ENCODE measurements at regions not wholly inside any gene's neighbourhood (a gene's known extent, or its start where the extent isn't known, plus 50 kb on each side); places are given as distances from the start of the nearest gene placed in this dataset.

- H3K4me3 ChIP-seq (ENCODE audit: low read depth, low read length), result no peak overlapping the region
- DNase-seq (ENCODE audit: low read depth), result no peak
- no peak for TF ChIP-seq CTCF (IDR thresholded peaks at IDR 0.05; ENCODE audit: low read depth, low read length, missing control alignments)
Measured at GRCh38 chr5:158637039-158637438, 462.7 kb downstream of the EBF1 start.

DNA sequence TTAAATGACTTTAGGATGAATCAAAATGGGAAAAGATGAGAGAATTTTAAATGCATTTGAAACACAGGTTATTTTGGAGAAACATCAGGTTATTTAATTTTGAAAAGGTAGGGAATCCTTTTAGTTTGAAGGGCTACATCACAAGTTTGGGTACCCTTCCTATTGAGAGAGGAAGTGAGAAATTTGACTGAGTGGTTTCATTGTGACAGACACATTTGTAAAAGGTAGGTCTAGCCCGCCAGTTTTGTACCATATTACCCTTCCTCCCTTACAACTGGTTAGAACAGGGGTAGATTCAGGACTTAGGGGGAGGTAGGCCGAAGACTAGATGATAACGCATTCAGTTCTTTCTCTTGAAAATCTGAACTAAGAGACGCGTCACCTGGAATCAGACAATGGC lies 464.2 kb downstream of the EBF1 start:
- TF ChIP-seq CTCF (IDR thresholded peaks at IDR 0.05; ENCODE audit: low read depth, low read length, missing control alignments), result no peak
- H3K4me3 ChIP-seq (ENCODE audit: low read depth, low read length), result no peak overlapping the region
- no peak for DNase-seq (ENCODE audit: low read depth)

DNA sequence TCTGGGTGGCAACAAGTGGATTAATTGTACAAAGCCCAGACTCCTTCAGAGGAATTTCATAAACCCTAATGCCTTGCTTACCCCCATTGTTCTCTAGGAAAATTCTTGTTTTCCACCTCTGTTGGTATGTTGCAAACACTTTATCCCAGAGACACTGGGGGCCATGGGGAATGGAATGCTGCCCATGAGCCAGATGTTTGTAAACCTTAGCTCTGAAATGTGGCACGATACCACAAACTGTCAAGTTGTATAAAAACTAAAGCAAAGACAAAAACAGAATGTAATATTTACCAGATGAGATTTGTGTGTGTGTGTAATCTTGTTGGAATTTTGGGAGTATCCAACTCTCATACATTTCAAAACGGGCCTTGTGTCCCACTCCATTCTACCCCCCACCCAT lies 465.0 kb downstream of the EBF1 start:
- DNase-seq (ENCODE audit: low read depth), result no peak
- TF ChIP-seq CTCF (IDR thresholded peaks at IDR 0.05; ENCODE audit: low read depth, low read length, missing control alignments), result no peak
- H3K4me3 ChIP-seq (ENCODE audit: low read depth, low read length), result no peak overlapping the region

DNA sequence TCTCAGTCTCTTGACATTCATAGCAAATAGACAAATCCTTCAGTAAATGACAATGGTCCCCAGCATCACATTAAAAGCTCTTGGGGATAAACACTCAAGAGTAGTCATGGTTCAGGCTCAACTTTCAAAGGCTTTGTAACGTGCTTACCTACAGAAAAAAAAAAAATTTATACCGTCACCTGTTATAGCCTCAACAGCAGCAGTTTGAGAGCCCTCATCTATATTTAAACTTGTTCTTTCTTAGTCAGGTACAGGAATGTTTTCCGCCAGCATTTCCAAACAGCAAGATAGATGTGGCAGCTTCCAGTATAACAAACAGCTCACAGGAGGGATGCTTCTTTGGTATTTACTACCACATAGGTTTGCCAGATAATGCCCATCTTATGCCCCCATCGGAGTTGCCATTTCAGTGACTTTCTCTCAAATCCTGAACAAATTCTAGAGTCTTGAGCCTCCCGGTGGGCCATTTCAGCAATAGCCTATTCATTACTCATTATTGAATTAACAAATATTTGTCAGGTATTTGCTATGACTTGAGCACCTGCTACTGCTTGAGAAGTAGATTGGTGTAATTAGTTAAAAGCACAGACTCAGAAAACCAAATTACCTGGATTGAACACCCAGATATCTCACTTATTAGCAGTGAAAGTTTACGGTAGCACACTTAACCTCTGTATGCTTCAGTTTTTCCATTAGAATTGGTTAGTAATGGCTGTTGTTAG lies 470.0 kb downstream of the EBF1 start:
- DNase-seq (ENCODE audit: low read depth), result no peak
- TF ChIP-seq CTCF (IDR thresholded peaks at IDR 0.05; ENCODE audit: low read depth, low read length, missing control alignments), result no peak
- no peak overlapping the region for H3K4me3 ChIP-seq (ENCODE audit: low read depth, low read length)

GRCh38 chr5:158626718-158627117 lies 473.0 kb downstream of the EBF1 start:
- no peak overlapping the region for H3K4me3 ChIP-seq (ENCODE audit: low read depth, low read length)
- no peak for DNase-seq (ENCODE audit: low read depth)
- TF ChIP-seq CTCF (IDR thresholded peaks at IDR 0.05; ENCODE audit: low read depth, low read length, missing control alignments), result no peak

DNA sequence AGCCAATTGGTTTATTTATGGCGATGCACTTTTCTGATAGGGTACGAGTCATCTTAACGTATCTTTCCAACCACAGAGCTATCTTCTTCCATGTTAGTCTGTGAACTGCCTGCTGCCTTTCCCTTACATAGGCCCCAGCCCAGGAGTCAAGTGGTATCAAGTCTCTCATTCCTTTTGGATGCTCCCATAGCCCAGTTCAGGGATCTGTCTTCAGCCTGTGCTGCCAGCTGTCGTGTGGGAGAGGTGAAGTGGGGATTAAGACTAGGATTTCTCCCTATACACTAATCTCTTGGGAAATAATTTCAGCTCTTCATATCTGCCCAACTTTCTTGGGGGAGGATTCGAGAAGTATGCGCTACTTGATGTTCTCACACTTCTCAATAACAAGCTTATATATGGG lies 475.7 kb downstream of the EBF1 start:
- DNase-seq (ENCODE audit: low read depth), result no peak
- no peak overlapping the region for H3K4me3 ChIP-seq (ENCODE audit: low read depth, low read length)
- TF ChIP-seq CTCF (IDR thresholded peaks at IDR 0.05; ENCODE audit: low read depth, low read length, missing control alignments), result no peak

DNA sequence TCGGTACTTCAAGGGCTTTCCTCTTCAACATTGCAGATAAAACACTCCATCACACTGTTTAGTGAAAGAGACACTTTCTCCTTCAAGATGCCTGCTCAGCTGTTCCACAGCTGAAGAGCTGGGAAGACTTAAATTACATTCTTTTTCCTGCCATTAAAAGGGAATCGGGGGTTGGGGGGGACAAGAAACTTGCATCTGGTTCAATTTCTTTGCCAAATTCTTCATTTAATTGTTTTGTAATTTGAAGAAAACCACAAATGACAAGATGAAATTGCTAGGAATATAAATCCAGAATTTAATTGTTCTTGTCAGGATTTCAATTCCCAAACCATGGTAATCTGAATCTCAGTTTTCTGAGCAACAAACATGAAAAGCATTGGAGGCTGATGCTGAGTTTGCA lies 478.3 kb downstream of the EBF1 start:
- TF ChIP-seq CTCF (IDR thresholded peaks at IDR 0.05; ENCODE audit: low read depth, low read length, missing control alignments), result no peak
- H3K4me3 ChIP-seq (ENCODE audit: low read depth, low read length), result no peak overlapping the region
- DNase-seq (ENCODE audit: low read depth), result no peak

All from GM12864 (cell line).